GM18511 (cell line): ENCODE measurements at regions not wholly inside any gene's neighbourhood (a gene's known extent, or its start where the extent isn't known, plus 50 kb on each side); places are given as distances from the start of the nearest gene placed in this dataset.

Experiments used
- ATAC-seq: cut with Tn5 transposase; IDR thresholded peaks from one replicate; pipeline ENCODE4 v1.9.1; 2021; ENCODE audit warnings: mild to moderate bottlenecking, moderate library complexity; ENCODE audit not compliant: unreplicated experiment

DNA sequence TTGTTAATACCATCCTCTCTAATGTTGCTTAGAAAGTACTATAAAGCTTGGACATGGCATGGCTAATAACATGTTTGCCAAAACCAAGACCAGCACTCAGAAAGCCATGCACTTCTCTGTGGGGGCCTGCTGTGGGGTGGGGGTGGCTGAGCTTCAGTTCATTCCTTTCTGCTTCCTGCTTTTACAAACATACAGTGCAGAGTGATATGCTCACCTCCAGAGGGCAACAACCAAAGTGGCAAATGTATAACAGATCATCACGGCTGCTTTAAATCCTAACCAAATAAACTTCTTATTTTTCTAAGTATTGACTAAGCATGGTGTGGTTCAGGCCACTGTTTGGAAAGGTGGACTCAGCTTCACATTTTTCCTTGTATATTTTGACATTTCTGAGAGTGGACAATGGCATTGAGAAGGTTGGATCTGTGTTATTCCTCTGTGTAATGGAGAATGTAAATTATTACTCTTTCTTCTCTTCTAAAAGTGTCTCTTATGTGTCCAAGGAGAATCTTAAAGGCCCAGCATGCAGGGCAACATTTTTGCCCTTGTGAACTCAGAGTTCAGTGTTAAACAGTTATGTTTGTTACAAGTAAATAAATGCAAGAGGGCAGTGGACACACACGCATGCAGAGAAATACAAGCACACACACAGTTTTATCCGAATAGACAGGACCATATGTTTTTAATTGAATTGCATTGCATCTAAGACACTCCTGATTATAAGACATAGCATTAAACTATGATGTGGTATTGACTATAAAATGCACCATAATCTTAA lies 186.1 kb downstream of the HERPUD2 start:
- ATAC-seq = no peak

DNA sequence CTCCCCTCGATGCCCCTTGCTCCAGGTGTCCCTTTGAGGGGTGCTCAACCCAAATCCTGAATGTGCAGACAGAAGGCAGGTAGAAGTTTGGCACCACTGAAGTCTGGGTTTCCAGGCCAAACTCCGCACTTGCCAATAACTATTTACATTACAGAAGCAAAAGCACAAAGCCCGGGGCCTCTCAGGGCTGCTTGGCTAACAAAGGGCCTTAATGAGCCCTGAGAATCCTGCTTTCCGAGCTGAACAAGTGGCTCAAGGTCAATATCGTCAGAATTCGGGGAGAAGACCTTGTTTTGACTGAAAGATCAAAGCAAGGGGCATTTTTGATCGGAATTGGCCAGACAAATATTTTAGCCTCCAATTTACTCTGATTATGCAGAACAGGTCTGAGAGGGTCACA lies 189.9 kb downstream of the HERPUD2 start:
- no peak for ATAC-seq

DNA sequence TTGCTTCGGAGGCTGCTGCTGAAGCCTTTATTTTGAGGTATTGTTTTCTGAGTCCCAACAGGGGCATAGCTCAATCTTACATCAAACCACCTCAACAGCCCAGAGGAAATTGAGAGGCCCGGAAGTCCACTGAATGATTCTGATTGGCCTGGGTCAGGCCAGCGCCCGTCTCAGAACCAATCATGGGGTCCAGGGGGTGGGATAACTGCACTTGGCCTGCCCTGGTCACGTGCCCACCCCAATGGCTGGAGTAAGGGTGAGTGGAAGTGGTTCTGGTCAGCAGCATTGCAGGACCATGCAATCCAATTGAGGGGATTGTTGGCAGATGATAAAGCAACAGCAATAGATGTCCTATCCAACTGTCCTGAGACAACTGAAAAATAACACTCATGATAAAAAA lies 190.6 kb downstream of the HERPUD2 start:
- ATAC-seq = no peak

DNA sequence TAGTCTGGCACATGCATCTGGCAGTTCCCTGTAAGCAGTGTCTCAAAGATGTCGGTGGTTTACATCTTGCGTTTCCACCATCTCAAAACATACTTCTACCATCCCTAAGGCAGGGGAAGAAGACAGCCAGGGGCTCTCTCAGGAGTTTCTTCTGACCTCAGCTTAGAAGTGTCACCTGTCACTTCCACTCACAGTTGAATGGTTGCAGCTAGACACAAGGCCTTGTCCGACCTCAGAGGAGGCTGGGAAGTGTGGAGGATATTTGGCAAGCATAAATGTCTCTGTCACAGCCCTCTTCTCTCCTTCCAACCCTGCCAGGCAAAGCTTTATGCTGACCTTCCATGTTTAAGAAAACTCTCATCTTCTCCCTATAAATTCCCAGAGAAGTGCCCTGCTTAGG lies 193.3 kb downstream of the HERPUD2 start:
- no peak for ATAC-seq

DNA sequence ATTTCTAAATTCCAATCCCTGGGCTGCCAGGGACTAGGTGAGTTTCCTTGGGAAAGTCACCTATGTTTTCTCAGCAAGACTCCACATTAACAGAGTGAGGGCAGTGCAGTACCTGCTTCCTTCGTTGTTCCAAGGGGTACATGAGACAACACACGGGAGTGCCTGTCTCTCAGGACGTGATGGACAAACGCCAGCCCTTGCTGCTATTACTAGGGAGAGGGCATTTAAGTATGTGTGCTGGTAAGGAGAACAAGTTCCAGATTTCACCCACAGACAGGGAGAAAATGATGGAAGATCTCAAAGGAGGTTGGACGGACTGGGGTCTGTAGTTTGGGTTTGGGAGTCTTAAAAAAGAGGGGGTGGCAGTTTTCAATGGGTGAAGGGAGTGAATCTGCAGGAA lies 195.7 kb downstream of the HERPUD2 start:
- no peak for ATAC-seq

DNA sequence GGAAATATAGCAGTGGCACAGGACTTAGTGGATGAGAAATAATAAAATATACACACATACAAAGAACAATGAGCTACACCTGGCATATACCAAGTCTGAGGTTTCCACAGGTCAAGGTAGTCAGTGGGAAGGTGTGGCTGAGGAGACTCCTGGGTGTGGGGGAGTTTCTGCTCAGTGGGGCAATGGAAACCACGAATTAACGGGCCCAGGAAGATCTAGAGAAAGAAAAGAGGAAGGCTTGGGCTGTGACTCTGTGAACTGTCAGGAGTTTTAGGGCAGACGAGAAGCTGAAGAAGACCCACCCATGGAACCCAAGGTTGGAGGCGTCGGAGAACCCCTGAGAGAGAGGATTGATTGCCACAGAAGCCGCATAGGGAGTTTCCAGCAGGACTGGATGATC lies 196.5 kb downstream of the HERPUD2 start:
- ATAC-seq = no peak

DNA sequence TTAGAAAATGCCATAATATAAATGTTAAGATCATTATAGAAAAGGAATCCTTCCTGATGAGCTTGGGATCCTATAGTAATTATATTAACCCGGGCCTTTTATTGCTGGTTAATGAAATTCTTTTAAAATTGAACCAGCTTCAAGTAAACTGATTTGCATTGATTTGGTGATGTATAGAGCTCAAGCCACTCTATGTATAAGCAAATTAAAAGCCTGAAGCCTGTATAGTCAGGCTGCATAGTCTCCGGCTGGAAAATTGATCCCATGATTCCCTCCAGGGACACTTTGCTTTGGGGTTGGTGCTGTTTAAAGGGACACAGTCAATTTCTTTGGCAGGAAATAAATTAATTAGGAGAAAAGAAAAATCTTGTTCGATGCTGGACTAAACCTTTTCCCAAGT lies 199.1 kb downstream of the HERPUD2 start:
- no peak for ATAC-seq

DNA sequence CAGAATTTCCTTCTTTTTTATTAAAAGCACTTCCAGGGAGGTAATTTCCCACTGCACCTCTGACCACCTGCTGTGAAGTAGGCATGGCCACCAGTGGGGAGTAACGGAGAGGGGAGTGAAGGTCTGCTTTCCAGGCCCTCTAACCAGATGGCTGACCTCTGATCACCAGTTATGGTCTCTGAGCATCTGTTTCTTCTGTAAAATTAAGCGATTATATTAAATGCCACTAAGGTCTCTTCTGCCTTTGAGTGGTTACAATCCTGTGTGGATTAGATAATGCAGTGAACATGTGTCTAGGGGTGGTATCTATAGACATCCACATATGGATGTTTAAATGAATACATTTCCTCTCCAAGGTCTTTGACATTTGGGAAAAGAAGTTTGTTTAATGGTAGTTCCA lies 199.6 kb downstream of the HERPUD2 start:
- no peak for ATAC-seq

DNA sequence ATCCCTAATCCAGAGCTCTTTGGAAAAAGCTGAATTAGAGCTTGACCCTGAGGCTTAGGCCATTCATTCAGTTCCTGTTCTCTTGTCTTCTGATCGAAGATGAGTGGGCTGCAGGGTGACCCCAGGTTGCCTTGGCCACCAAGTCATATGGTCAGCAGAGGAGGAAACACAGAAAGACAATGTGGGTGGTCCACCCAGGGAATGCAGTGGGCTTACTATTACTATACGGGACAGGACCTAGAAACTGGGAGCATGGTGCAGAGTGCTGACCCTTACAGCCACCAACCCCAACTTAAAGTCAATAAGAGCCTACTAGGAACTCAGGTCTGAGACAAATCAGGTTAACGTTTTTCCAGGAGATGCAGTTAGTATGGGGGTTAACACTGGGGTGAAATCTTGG lies 200.5 kb downstream of the HERPUD2 start:
- ATAC-seq = no peak

DNA sequence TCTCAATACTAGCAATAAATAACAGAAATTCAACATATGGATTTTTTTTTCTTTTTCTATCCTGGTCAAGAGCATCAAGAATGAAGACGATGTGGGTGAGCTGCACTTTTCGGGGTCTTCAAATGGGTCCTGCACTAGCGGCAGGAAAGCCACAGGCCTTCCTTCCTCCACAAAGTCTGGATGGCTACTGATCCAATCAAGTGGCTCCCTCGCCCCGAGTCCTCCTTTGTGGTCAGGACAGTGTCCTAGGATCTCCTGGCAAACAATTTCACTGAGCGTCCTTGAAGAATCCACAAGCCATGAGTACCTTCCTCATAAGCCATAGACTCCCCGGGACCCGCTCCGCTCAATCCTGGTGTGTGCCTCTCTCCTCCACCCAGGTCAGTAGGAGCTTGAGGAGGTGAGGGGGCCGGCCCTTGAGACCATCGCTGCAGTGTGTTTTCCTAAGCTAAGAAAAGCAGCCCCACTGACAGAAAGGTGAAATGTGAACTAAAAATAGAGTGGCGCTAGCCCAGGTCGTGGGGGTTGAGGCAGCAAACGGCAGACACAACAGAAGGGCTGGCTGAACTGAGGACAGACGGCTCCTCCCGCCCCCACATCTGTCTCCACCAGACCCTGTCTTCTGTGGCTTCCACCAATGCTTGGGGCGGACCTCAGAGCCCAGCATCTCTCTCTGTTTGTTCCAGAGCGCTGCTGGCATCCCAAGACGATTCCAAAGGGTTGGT lies 202.3 kb downstream of the HERPUD2 start:
- no peak for ATAC-seq

DNA sequence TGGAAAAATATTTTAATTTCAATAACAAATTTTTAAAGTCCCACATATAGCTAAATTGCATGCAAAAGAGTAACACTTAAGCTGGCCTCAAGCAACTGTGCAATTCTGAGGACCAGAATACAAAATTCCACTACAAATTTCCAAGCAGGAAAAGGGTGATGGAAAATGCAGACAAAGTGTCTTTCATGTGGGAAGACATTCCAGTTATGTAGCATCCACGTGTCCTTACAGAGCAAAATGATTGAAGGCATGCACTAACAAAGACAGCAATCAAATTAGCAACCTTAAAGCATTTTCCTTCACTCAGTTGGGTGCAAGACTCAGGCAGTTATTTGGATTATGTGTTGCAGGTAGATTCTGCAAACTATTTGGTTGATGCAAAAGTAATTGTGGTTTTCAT lies 203.7 kb downstream of the HERPUD2 start:
- no peak for ATAC-seq

DNA sequence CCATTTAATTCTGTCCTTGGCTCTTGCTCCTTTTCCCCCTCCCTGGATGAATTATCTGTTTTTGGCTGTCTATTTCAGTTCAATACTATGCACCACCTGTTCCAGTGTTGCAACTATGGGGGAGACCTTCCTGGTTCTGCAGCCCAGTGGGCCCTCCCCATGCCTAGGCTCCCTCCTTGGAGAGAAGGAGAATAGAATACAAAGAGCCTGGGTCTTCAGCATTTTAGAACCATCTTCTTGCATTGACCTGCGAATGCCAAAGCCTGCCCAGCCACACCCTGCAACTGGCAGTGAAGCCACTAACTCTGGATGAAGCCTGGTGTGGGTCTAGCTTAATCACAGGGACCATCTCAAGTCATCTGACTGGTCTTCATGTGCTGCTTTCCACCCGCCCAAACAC lies 207.1 kb downstream of the HERPUD2 start:
- no peak for ATAC-seq

DNA sequence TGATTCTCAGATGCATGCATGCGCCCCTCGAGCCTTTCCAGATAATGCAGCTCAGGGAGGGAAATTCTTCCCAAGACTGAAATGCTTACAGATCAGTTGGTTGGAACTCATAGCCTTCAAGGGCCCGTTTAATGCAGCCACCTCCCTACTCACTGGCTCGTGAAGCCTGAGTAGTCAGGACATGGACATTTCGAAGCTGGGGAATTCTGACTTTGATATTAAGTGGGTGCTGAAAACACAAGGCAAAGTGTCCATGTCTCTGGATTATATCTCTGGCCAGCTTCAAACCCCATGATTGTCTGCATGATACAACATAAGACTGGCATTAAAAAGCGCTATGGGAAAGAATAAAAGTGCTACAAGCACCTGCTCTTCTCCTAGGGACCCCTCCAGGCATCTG lies 207.5 kb downstream of the HERPUD2 start:
- ATAC-seq = no peak

DNA sequence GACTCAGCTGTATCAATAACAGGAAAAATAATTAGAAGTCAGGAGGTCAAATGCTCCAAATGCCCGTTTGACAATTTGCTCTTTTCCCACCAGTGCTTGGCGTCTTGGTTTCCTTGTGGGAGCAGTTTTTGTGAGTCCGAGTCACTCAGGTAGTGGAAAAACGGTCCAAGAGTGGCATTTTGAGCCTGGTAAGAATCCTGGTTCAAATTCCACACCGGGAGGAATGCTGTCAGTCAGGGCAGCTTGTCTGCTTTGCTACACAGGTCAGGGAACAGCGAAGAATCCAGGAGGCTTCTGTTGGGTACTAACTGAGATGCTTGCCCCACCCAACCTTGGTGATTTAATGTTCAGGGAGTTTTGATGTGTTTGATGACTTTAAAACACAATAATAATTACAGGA lies 209.5 kb downstream of the HERPUD2 start:
- no peak for ATAC-seq

DNA sequence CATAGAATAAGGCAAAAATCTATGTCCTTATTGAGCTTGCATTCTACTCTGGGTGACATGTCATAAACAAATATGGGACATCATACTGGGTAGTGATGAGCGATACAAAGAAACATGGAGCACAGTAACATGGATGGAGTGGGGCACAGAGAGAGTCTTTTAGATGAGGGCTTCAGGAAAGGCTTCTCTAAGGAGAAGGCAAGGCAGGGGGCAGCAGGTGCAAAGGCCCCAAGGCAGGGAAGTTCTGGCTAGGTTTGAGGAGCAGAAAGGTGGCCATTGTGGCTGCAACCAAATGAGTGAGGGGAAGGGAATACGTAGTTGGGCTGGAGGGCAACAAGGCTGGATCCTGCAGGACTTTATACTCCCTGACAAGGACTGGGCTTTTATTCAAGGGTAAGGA lies 211.4 kb downstream of the HERPUD2 start:
- no peak for ATAC-seq

DNA sequence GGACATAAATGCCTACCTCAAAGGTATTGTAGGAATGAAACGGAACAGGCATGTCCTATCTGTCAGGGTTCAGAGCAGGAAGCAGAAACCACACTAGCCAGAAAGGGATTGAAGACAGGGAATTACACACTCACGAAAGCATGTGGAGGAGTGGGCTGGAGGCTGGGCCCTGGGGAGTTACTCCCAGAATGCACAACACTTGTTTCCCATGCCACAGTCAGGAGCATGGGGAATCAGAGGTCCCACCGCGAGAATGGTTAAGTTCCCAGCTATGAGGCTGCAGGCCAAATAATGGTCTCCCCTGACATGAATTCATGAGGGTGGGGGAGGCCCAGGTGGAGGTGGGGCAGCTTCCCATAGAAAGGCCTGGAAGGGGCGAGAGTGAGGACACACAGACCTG lies 212.7 kb downstream of the HERPUD2 start:
- ATAC-seq = no peak

DNA sequence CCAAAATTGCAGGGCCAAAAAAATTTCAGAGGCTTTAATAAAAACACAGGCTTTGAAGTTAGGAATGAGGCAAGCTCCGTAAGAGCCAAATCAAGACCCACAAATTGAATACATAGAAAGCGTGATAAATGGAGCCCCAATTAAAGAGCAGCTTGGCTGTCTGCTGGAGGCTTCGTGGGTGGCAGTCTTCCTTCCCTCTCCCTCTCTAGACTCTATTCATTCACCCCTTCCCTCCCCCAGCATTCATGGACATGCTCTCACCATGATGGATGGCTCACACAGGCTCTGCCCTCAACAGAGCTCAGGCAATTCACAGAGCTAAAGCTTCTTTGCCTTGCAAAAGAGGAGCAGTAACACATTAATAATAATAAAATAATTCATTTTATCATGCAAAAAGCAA lies 214.1 kb downstream of the HERPUD2 start:
- ATAC-seq = no peak

DNA sequence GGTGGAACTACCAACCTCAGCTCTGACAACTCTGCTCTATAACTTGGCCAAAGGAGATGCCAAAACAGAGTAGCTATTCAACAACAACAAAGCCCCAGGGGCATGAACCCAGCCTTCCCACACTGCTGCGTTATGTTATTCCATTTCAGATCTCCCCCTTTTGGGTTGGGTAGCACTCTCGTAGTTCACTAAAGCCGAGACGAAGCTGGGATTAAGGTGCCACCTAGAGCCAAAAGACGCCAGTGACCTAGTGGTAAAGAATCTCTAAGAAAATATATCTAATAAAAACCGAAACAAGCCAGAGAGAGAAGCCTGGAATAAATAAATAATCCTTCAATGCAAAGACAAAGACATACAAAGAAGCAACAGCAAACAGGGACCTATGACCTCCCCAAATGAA lies 217.3 kb downstream of the HERPUD2 start:
- ATAC-seq = no peak

DNA sequence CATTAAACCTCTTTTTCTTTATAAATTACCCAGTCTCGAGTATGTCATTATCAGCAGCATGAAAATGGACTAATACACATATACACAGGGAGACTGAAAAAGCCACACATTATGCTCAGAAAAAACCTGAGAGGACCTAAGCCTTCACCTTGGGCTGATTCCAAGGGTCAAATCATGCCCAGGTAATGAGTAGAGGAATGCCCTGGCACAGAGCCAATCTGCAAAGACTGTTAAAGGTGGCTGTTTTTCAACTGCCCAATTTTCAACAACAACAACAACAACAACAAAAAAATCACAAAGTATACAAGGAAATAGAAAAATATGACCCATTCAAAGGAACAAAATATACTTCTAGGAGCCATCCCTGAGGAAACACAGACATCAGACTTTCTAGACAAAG lies 220.2 kb upstream of the TBX20 start:
- no peak for ATAC-seq

DNA sequence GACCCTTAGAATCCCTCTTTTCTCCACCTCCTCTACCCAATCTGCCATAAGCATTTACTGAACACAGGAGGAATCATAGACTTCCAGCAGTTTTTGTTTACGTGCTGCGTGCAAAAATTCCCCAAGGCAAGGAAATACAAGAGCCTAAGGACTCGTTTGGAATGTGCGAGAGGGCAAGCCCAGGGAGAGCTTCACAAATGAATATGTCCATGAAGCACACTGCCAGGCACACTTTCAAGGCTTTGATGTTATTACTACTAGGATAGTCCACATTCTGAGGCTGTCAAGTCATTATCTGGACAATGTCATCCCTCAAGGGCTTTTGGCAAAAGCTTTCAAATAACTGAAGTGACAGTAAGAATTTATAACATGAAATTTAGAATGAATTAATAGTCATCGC lies 214.7 kb upstream of the TBX20 start:
- no peak for ATAC-seq

DNA sequence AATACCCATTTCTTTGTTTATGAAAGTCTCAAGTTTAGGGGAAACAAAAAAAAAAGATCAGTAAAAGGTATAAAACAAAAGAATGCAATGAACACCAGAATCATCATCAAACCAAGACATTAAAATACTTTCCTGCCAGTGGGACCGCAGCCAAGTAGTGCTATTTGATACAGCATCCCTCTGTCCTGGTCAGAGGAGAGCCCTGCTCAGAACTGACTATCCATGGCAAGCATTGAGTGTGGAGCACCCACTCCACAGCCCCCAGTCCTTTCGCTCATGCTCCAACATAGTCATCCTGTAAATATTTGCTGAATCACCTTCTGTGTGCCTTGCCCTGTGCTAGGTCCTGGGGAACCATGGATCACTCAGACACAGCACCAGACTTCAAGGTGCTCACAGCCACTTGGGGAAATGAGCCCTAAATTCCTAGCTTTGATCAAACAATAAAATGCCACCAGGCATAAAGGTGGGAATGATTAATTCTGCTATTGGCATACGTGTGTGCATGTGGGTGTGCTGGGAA lies 213.6 kb upstream of the TBX20 start:
- ATAC-seq = no peak

DNA sequence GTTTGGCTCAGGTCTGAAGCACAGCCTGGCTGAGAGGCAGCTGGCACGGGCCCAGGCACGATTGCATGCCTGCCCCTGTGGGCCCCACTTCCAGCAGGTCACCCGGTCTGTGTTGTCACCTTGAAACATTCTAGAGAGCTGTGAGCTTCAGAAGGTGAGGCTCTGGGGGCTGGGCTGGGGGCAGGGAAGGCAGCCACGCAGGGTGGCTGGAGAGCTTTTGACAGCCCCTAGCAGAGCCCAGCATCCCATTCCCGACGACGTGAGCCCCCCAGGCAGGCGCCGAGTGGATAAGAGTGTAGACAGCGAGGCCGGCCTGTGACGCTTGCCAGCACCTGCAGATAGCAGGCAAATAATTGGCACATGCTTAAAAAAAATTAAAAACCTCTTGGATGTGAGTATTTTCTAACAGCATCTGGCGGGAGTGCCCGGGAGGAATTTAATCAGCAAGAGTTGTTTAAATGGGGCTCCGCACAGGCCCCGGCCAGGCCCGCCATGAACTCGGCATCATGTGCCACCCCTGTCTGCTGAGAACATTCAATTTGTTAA lies 212.0 kb upstream of the TBX20 start:
- ATAC-seq = no peak
